ENCODE measurements at regions not wholly inside any gene's neighbourhood (a gene's known extent, or its start where the extent isn't known, plus 50 kb on each side); places are given as distances from the start of the nearest gene placed in this dataset.

DNA sequence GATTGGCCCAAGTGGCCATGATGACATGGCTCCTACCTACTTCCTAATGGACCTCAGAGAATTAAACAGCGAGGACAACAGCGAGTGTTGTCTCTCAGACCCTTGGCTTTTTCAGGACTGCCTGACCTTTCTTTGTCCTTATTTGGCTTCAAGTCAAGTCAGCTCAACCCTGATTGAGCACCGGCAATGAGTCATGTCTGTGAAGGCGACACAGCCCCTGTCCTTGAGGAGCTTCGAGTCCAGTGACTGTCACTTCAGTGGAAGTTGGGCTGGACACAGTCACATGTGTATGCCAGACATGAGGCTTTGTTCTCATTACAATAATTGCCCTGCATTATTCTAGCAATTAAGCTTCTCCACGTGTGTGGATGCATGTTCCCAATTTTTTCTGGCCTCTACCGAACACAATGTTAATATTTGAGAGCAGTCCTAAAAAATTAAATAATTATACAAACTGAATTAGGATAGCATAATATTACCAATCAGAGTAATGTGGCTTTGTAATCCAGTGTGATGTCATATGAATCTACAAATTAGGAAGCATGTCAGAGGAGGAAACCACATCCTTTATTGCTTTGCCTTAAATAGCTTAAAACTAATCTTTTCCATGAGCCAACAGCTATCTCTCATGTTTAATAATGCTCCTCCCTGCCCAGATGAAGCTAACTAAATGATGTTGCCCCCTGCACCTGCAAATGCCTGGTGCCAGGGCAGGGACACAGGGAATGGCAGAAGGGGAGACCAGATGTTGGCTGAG, 178.6 kb downstream of the CDH26 start:
- Histone ChIP-seq H3K27me3 (no peaks in the 10 kb centered on the region), H3K9me3 (no peaks in the 10 kb centered on the region), H3K36me3 (no peaks in the 10 kb centered on the region), H3K4me1 (no peaks in the 10 kb centered on the region), H3K4me3 (ENCODE audit: low read depth, low read length) (no peak overlapping the region)
- TF ChIP-seq, protein P1, sequence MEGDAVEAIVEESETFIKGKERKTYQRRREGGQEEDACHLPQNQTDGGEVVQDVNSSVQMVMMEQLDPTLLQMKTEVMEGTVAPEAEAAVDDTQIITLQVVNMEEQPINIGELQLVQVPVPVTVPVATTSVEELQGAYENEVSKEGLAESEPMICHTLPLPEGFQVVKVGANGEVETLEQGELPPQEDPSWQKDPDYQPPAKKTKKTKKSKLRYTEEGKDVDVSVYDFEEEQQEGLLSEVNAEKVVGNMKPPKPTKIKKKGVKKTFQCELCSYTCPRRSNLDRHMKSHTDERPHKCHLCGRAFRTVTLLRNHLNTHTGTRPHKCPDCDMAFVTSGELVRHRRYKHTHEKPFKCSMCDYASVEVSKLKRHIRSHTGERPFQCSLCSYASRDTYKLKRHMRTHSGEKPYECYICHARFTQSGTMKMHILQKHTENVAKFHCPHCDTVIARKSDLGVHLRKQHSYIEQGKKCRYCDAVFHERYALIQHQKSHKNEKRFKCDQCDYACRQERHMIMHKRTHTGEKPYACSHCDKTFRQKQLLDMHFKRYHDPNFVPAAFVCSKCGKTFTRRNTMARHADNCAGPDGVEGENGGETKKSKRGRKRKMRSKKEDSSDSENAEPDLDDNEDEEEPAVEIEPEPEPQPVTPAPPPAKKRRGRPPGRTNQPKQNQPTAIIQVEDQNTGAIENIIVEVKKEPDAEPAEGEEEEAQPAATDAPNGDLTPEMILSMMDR (IDR thresholded peaks at IDR 0.05; ENCODE audit: low read depth, low read length) = no peak
- no peak for DNase-seq

DNA sequence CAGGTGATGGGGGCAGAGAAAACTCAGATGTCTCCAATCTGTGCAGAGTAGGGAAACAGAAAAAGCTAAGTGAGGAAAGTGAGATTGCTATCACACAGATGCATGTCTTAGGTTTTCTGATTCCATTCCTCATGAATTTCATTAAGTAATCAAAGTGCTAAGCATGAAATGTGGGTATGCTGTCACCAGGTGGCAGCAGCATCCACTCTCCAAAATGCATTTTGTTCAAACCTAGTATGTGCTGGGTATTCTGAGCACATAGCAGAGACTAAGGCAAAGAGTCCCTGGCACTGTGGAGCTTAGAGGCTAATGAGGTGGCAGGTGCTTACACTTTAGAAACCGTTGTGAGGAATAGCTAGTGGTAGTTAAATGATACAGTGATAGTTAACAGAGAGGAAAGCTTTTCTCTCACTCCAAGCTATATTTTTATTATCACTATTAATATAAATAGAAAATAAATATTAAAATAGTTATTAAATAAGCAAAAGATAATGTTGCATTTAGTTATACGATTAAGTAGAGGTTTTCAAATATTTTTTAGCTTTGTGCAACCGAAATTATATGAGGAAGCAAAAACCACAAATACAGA, 179.5 kb downstream of the CDH26 start:
- Histone ChIP-seq H3K4me1 (no peaks in the 10 kb centered on the region), H3K4me3 (ENCODE audit: low read depth, low read length) (no peak overlapping the region)
- no peak for DNase-seq

DNA sequence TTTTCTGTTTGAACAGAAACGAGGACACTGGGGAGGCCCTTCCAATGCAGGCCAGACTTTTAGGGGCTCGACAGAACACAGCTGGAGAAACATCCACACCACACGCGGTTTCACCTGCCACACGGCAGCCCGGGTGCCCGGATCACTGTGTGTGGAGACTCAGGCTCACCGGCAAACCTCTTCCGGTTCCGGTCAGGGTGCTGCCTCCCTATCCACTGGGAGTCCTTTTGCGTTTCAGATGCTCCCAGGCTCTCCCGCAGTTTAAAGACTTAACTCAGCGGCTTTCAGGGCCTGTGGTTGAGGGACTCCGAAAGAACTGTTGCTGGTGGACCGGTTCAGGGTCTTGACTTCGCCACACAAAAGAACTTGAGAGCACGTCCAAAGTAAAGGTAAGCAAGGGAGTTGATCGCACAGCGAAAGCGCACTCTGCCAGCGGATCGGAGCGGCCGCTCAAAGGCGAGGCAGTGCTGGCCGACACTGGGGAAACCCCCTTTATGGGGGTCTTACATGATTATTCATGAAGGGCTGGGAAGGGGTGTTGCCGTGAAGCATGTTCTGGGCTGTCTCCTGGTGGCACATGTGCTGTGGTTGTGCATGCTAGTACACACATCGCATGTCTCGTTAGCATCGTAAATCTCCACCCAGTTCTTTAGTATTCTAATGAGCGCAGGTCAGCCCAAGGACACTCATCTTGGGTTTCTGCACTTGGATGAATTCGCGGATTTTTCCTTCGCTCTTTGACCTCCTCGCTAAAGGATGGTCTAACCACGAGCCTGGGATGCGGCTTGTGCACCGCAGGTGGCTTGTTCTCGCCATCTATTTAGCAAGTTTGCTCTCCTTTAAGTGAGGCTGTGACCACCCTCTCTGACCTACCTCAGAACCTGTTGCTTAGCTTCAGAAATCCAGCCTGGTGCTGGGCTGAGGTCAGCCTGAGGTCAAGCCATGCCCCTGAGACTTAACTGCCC, 180.3 kb downstream of the CDH26 start:
- Histone ChIP-seq H3K9me3 (no peaks in the 10 kb centered on the region; the same call in 1 of the 2 replicates), H3K36me3 (no peaks in the 10 kb centered on the region), H3K4me1 (no peaks in the 10 kb centered on the region), H3K27me3 (no peaks in the 10 kb centered on the region), H3K4me3 (ENCODE audit: low read depth, low read length) (no peak overlapping the region)
- TF ChIP-seq, protein P1 (IDR thresholded peaks at IDR 0.05; ENCODE audit: low read depth, low read length) = no peak
- DNase-seq = no peak

More for the DNA sequence above, 179.5 kb downstream of the CDH26 start:
- H3K9me3 ChIP-seq = no peaks in the 10 kb centered on the region
- H3K27me3 ChIP-seq = no peaks in the 10 kb centered on the region
- TF ChIP-seq, protein P1 (IDR thresholded peaks at IDR 0.05; ENCODE audit: low read depth, low read length) = peak; percentile 35
- H3K36me3 ChIP-seq = no peaks in the 10 kb centered on the region

DNA sequence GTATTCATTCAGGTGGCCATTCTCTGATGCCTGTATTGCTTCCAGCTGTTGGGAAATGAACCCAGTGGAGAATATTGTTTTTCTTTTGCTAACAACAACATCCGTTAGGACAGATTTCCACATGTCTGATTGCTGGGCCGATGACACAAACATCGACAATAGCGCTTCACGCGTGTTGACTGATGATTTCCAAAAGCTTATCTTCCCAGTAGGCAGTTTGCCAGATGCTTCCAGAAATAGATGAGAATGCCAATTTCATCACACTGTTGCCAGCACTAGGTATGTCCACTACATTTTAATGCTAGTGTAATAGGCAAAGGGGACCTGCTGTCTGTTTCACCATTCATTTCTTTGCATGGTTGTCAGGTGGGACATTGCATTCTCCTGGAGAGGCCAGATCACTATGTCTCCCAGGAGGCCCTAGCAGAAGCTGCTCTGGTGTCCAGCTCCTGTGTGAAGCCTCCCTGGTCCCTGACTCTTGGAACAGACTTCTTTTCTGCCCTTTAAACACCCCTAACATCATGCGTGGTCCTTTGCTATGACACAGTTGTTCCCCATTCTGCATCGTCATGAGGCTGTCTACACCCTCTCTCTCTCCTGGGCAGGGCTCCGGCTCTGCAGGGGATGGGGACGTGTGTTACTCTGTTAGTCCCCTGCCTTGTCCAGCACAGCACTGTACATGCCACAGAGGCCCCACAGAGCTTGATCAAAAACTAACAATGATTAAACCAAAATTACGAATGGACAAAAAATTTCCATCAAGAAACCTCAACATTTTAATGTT, 181.6 kb downstream of the CDH26 start:
- H3K4me3 ChIP-seq (ENCODE audit: low read depth, low read length) = no peak overlapping the region
- H3K27me3 ChIP-seq = no peaks in the 10 kb centered on the region
- no peaks in the 10 kb centered on the region; the same call in 1 of the 2 replicates for H3K9me3 ChIP-seq
- H3K36me3 ChIP-seq = no peaks in the 10 kb centered on the region
- H3K4me1 ChIP-seq = no peaks in the 10 kb centered on the region
- TF ChIP-seq, protein P1 (IDR thresholded peaks at IDR 0.05; ENCODE audit: low read depth, low read length) = no peak
- no peak for DNase-seq

DNA sequence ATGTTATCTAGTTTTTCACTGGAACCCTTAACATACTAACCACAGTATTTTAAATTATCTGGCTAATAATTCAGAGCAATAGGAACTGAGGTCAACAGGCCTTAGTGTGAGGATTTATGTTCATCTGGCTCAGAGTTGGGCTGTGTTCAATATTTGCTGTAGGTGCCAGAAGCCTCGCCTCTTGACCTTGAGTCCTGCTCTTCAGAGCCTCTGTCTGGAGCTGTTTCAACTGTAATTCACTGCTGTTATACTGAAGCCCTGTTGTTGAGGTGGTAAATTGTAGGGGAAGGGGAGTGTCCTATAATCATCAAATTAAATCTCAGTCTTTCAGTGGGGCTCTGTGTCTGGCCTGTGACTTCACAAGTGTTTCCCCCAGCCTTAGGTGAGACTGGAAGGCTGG, 184.4 kb downstream of the CDH26 start:
- TF ChIP-seq, protein P1 (IDR thresholded peaks at IDR 0.05; ENCODE audit: low read depth, low read length) = no peak
- Histone ChIP-seq H3K27me3 (no peaks in the 10 kb centered on the region), H3K4me1 (no peaks in the 10 kb centered on the region)

More for the DNA sequence above, 184.4 kb downstream of the CDH26 start:
- no peaks in the 10 kb centered on the region; the same call in 1 of the 2 replicates for H3K9me3 ChIP-seq
- H3K36me3 ChIP-seq = no peaks in the 10 kb centered on the region
- DNase-seq = no peak
- H3K4me3 ChIP-seq (ENCODE audit: low read depth, low read length) = no peak overlapping the region
